ENCODE measurements at regions not wholly inside any gene's neighbourhood (a gene's known extent, or its start where the extent isn't known, plus 50 kb on each side); places are given as distances from the start of the nearest gene placed in this dataset.

DNA sequence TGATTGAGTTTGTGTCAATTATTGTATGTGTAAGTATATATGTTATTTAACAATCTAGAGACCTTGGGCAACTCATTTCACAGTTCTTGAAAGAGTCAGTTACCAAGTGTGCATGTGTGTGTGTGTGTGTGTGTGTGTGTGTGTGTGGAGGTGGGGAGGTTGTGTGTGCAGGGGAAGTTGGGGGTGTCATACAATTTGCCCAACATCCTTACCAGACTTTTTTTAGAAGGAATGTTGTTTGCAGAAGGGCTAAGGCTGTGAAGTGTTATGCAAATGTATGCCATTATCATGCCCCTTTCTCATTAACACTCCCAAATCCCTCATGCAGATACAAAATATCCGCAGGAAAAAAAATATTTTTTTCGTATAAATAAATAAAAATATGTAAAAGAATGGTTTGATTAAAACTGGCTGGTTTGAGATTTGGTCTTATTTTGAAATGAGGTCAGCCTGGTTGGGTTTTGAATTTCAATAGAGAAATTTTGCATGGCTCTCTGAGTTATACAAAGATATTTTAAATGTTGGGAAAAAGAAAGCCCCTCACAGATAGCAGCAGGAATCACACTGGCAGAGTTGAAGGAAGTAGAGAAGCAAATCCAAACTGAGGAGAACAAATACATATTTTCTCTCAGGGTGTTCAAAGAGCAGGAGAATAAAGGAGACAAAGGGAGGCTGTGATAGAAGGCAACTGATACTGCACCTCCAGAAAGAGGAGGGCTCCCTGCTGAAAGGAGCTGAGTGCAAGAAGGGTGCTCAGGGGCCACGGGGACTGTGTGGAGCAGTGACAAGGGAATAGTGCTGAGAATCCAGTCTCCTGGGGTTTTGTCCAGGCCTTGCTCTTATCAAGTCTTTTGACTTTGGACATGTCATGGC, 1365.5 kb upstream of the CELF4 start:
- Histone ChIP-seq H3K27ac (no peak overlapping the region), H3K36me3 (no peaks in the 10 kb centered on the region), H3K4me1 (no peaks in the 10 kb centered on the region), H3K9me3 (no peaks in the 10 kb centered on the region), H3K27me3 (no peaks in the 10 kb centered on the region), H3K4me3 (no peak overlapping the region)
- TF ChIP-seq, protein P1, sequence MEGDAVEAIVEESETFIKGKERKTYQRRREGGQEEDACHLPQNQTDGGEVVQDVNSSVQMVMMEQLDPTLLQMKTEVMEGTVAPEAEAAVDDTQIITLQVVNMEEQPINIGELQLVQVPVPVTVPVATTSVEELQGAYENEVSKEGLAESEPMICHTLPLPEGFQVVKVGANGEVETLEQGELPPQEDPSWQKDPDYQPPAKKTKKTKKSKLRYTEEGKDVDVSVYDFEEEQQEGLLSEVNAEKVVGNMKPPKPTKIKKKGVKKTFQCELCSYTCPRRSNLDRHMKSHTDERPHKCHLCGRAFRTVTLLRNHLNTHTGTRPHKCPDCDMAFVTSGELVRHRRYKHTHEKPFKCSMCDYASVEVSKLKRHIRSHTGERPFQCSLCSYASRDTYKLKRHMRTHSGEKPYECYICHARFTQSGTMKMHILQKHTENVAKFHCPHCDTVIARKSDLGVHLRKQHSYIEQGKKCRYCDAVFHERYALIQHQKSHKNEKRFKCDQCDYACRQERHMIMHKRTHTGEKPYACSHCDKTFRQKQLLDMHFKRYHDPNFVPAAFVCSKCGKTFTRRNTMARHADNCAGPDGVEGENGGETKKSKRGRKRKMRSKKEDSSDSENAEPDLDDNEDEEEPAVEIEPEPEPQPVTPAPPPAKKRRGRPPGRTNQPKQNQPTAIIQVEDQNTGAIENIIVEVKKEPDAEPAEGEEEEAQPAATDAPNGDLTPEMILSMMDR (IDR thresholded peaks at IDR 0.05) = no peak
- TF ChIP-seq EP300 (IDR thresholded peaks at IDR 0.05) (no peak), POLR2AphosphoS5 (IDR thresholded peaks at IDR 0.05) (no peak), POLR2A (IDR thresholded peaks at IDR 0.05) (no peak)
- DNase-seq (no peak), ATAC-seq (ENCODE audit: low FRiP score in 2 of 2) (no peak)
- WGBS, 2 donors = 36 to 37% methylated on average over 3 of the region's 3 CpGs

DNA sequence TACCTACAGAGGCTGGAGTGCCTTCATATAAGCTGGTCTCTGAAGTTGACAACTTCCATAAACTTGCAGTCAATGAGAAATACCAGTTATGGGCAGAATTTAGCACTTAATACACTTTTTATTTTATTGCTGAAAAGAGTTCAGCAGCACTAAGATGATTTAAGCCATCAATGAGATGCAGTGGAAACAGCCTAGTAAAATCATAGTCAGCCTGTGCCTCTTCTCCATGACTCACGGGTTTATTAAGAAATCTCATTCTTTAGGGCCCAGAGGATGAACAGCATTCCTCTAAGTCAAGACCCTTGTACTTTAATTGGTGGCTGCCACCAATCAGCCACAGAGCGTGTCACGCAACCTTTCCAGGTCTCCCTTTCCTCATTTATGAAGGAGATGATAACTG, 1357.9 kb upstream of the CELF4 start:
- Histone ChIP-seq H3K9me3 (no peaks in the 10 kb centered on the region), H3K36me3 (no peaks in the 10 kb centered on the region), H3K4me1 (no peaks in the 10 kb centered on the region), H3K27ac (no peak overlapping the region), H3K4me3 (no peak overlapping the region), H3K27me3 (no peaks in the 10 kb centered on the region)
- DNase-seq (no peak), ATAC-seq (ENCODE audit: low FRiP score in 2 of 2) (no peak)
- TF ChIP-seq POLR2A (IDR thresholded peaks at IDR 0.05) = no peak
- TF ChIP-seq POLR2AphosphoS5 (IDR thresholded peaks at IDR 0.05) = no peak
- TF ChIP-seq EP300 (IDR thresholded peaks at IDR 0.05) = no peak
- TF ChIP-seq, protein P1 (IDR thresholded peaks at IDR 0.05) = no peak
- 87 to 95% methylated on average over 3 of the region's 3 CpGs for WGBS, 2 donors

- no peak for TF ChIP-seq EP300 (IDR thresholded peaks at IDR 0.05)
- no peak for TF ChIP-seq POLR2AphosphoS5 (IDR thresholded peaks at IDR 0.05)
- TF ChIP-seq POLR2A (IDR thresholded peaks at IDR 0.05) = no peak
- TF ChIP-seq, protein P1 (IDR thresholded peaks at IDR 0.05) = no peak
- no peak for ATAC-seq (ENCODE audit: low FRiP score in 2 of 2)
- WGBS, 2 donors = 75 to 77% methylated on average over 1 of the region's 1 CpG
- no peaks in the 10 kb centered on the region for H3K4me1 ChIP-seq
- no peaks in the 10 kb centered on the region for H3K27me3 ChIP-seq
- H3K27ac ChIP-seq = no peak overlapping the region
- no peaks in the 10 kb centered on the region for H3K9me3 ChIP-seq
- no peak overlapping the region for H3K4me3 ChIP-seq
- no peak for DNase-seq
- no peaks in the 10 kb centered on the region for H3K36me3 ChIP-seq
Observed at GRCh38 chr18:38923126-38923525, 1357.5 kb upstream of the CELF4 start.

DNA sequence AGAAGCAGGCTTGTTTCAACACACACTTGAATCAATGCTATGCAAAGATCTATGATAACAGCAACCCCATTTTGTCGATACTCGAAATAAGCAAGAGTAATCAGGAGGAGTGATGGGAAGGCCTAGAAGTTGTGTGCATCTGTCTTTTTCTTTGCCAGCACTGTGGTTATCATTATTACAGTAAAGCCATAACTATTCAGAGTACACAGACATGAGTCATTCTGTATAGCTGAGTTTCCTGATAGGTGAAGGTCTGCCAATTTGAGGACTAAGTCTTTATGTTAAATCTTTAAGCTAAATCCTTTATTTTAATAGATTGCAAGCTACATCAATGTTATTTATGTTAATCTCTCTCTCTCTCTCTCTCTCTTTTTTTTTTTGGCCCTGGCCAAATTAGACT, 1344.4 kb upstream of the CELF4 start:
- Histone ChIP-seq H3K27me3 (no peaks in the 10 kb centered on the region), H3K36me3 (no peaks in the 10 kb centered on the region), H3K9me3 (no peaks in the 10 kb centered on the region), H3K27ac (no peak overlapping the region), H3K4me3 (no peak overlapping the region), H3K4me1 (no peaks in the 10 kb centered on the region)
- 58 to 68% methylated on average over 2 of the region's 2 CpGs for WGBS, 2 donors
- TF ChIP-seq EP300 (IDR thresholded peaks at IDR 0.05) (no peak), POLR2AphosphoS5 (IDR thresholded peaks at IDR 0.05) (no peak), POLR2A (IDR thresholded peaks at IDR 0.05) (no peak)
- TF ChIP-seq, protein P1 (IDR thresholded peaks at IDR 0.05) = no peak
- DNase-seq = no peak
- no peak for ATAC-seq (ENCODE audit: low FRiP score in 2 of 2)

- Histone ChIP-seq H3K27ac (no peak overlapping the region), H3K4me3 (no peak overlapping the region), H3K9me3 (no peaks in the 10 kb centered on the region), H3K27me3 (no peaks in the 10 kb centered on the region), H3K4me1 (no peaks in the 10 kb centered on the region), H3K36me3 (no peaks in the 10 kb centered on the region)
- no peak for ATAC-seq (ENCODE audit: low FRiP score in 2 of 2)
- 59 to 72% methylated on average over 2 of the region's 2 CpGs for WGBS, 2 donors
- TF ChIP-seq, protein P1 (IDR thresholded peaks at IDR 0.05) = no peak
- TF ChIP-seq EP300 (IDR thresholded peaks at IDR 0.05) (no peak), POLR2AphosphoS5 (IDR thresholded peaks at IDR 0.05) (no peak), POLR2A (IDR thresholded peaks at IDR 0.05) (no peak)
- no peak for DNase-seq
Observed at GRCh38 chr18:38902796-38903195, 1337.2 kb upstream of the CELF4 start.
